Urinary bladder (tissue), 3 donors: ENCODE measurements at regions not wholly inside any gene's neighbourhood (a gene's known extent, or its start where the extent isn't known, plus 50 kb on each side); places are given as distances from the start of the nearest gene placed in this dataset.

ENCODE experiments used
- DNase-seq: peaks from one replicate; pipeline ENCODE4 v3.0.0-alpha.2; 2015; ENCODE audit errors: extremely low spot score
- H3K27ac ChIP-seq: one replicate; pipeline ENCODE4 v1.5.1; 2013; ENCODE audit warnings: low read depth, mild to moderate bottlenecking, moderate library complexity
- H3K36me3 ChIP-seq: one replicate; pipeline ENCODE4 v1.6.1; 2013; ENCODE audit warnings: mild to moderate bottlenecking, moderate library complexity; ENCODE audit not compliant: insufficient read depth
- H3K4me1 ChIP-seq: one replicate; pipeline ENCODE4 v1.6.1; 2013; ENCODE audit warnings: mild to moderate bottlenecking, moderate library complexity; ENCODE audit not compliant: insufficient read depth
- H3K4me3 ChIP-seq: one replicate; pipeline ENCODE4 v1.5.1; 2013; ENCODE audit warnings: low read depth, low read length
- whole genome bisulfite sequencing: extraction: QIAGEN DNeasy Blood & Tissue Kit; methylation state at CpG from one replicate; pipeline ENCODE4 v1.1.7; 2013; 5-methylcytosine and 5-hydroxymethylcytosine counted together
- donor health status: healthy with polysubstance abuse.
- donor health status: healthy.

DNA sequence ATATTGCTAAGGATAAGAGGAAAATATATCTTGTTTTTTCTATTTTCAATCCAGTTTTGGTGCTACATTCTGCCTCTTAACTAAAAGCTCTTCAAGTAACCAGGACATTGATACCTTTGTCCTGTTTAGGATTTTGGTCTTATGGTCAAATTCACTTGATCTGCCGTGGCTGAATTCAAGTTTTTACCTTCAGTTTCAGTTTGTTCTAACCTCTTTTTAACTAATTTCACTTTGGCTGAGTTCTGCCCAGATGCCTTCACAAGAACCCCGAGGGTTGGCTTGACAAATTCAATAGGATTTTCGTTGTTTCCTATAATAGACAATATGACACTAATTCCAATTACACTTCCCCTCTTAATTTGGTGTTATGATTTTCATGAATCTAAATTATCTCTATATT, 84.5 kb upstream of the C1orf21 start:
- DNase-seq, result no peak
- Histone ChIP-seq H3K4me1 (peaks cover 2% of the 10 kb centered on the region), H3K4me3 (no peak overlapping the region), H3K27ac (no peak overlapping the region), H3K36me3 (no peaks in the 10 kb centered on the region)
- 93% methylated on average over 3 of the region's 3 CpGs for WGBS

DNA sequence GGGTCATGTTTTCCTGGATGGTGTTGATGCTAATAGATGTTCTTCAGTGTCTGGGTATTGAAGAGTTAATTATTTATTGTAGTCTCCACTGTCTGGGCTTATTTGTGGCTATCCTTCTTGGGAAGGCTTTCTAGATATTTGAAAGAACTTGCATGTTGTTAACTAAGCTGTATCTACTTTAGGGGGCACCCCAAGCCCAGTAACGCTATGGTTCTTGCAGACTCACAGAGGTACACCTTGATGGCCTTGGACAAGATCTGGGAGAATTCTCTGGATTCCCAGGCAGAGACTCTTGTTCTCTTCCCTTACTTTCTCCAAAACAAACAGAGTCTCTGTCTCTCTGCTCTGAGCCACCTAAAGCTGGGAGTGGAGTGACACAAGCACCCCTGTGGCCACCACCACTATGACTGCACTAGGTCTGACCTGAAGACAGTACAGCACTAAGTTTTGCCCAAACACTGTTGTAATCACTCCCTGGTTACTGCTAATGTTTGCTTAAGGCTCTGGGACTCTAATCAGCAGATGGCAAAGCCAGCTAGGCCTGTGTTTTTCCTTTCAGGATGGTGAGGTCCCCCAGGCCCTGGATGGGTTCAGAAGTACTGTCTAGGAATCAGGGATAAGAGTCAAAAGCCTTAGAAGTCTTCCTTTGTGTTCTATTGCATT, 76.5 kb upstream of the C1orf21 start:
- WGBS, result 95% methylated on average over 1 of the region's 1 CpG
- Histone ChIP-seq H3K4me1 (no peaks in the 10 kb centered on the region), H3K4me3 (no peak overlapping the region), H3K27ac (no peak overlapping the region), H3K36me3 (no peaks in the 10 kb centered on the region)
- no peak for DNase-seq

DNA sequence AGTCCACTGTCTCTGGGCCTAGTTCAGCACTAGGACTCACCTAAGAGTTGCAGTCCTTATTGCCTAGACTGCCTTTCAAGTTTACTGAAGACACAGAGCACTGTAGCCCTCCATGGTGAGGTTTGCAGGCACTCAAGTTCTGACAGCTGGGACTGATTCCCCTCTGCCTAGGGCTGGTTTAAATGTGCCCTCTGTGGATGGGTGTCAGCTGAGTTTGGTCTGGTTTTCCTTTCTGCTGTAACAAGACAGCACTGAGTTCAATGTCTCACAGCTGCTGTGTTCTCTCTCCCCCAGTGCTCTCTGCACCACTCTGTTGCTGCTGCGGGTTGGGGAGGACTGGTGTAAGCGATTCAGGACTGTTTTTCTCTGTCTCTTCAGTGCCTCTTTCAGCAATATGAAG, 75.2 kb upstream of the C1orf21 start:
- H3K4me3 ChIP-seq, result no peak overlapping the region
- H3K36me3 ChIP-seq, result no peaks in the 10 kb centered on the region
- no peak for DNase-seq
- no peaks in the 10 kb centered on the region for H3K4me1 ChIP-seq
- 98% methylated on average over 2 of the region's 2 CpGs for WGBS
- H3K27ac ChIP-seq, result no peak overlapping the region

DNA sequence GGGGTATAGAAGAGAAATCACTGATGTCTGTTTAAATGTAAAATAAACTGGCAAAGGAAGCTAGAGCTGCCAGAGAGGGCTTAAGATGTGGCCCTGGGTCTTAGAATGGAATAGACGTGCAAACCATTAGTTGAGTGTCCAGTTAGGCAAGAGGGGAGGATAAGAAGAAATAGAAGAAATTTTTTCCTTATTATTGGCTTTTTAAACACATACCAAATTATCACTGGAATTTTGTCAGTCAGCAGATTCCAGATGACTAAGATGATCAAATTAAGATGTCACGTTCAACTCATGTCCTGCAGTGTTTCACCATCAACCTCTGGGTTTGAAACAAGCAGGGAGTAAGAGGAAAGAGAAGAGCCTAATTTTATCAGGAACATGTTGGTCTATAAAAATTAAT, 71.6 kb upstream of the C1orf21 start:
- 81% methylated on average over 2 of the region's 2 CpGs for WGBS
- Histone ChIP-seq H3K36me3 (no peaks in the 10 kb centered on the region), H3K4me3 (no peak overlapping the region), H3K27ac (no peak overlapping the region), H3K4me1 (no peaks in the 10 kb centered on the region)
- no peak for DNase-seq

DNA sequence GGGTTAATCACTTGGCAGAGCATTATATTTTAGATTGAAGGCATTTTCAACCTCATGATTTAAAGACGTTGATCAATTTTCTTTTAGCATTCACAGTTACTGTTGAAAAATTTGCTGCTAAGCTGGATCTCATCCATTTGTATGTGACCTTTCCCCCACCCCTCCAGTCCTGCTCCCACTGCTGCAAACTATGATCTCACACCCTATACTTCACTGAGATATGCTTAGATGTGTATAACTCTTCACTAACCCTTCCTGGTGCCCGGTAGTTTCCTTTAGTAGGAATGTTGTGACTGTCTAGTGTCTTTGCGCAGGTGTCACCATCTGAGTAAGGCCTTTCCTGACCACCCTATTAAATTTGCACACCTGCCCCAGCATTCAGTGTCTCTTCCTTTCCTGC, 67.0 kb upstream of the C1orf21 start:
- Histone ChIP-seq H3K4me3 (no peak overlapping the region), H3K4me1 (no peaks in the 10 kb centered on the region), H3K27ac (no peak overlapping the region), H3K36me3 (no peaks in the 10 kb centered on the region)
- no peak for DNase-seq
- WGBS, result 85% methylated on average over 3 of the region's 3 CpGs

DNA sequence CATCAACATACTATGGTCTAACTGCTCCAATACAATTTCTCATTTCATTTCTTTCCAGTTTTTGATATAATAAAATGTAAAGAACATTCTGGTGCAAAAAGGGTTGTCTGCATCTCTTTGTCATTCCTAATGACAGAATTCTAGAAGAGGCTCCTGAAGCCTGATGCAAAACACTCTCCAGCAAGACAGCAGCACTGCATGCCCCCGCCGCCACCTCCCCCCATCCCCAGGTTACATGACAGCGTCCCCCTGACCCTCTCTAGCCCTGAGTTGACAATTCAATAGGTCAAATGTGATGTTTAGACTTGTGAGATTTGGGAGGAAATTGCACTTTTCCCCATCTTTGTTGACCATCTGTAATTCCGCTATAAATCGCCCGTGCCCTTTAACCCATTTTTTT, 64.6 kb upstream of the C1orf21 start:
- 86% methylated on average over 6 of the region's 6 CpGs for WGBS
- Histone ChIP-seq H3K36me3 (no peaks in the 10 kb centered on the region), H3K4me3 (no peak overlapping the region), H3K4me1 (no peaks in the 10 kb centered on the region), H3K27ac (no peak overlapping the region)
- no peak for DNase-seq

DNA sequence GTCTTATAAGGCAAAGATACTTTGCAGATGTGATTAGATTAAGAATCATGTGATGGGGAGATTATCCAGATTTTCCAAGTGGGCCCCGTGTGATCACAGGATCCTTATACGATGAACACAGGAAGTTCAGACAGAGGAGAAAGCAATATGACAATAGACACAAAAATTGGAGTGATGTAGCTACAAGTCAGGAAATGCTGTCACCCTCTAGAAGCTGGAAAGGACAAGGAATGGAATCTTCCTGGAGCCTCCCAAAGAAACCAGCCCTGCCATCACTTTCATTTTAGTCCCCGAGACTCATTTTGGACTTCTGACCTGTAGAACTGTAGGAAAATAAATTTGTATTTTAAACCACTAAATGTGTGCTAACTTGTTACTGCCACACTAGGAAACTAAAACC, 61.9 kb upstream of the C1orf21 start:
- no peak for DNase-seq
- WGBS, result 74% methylated on average over 3 of the region's 3 CpGs
- H3K36me3 ChIP-seq, result no peaks in the 10 kb centered on the region
- H3K27ac ChIP-seq, result no peak overlapping the region
- H3K4me3 ChIP-seq, result no peak overlapping the region
- no peaks in the 10 kb centered on the region for H3K4me1 ChIP-seq

DNA sequence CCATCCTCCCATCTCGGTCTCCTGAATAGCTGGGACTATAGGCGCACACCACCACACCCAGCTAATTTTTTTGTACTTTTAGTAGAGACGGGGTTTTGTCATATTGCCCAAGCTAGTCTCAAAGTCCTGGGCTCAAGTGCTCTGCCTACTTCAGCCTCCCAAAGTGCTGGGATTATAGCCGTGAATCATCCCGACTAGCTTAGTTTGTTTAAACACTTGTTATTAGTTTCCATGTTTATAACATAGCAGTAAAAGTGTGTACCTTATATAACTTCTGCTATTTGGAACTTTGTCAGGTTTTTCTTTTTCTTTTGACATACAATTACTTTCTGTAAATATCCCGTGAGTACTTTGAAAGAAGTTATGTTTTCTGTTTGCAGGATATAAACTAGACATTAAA, 60.6 kb upstream of the C1orf21 start:
- WGBS, result 44% methylated on average over 6 of the region's 6 CpGs
- no peak for DNase-seq
- Histone ChIP-seq H3K4me3 (no peak overlapping the region), H3K4me1 (no peaks in the 10 kb centered on the region), H3K36me3 (no peaks in the 10 kb centered on the region), H3K27ac (no peak overlapping the region)

DNA sequence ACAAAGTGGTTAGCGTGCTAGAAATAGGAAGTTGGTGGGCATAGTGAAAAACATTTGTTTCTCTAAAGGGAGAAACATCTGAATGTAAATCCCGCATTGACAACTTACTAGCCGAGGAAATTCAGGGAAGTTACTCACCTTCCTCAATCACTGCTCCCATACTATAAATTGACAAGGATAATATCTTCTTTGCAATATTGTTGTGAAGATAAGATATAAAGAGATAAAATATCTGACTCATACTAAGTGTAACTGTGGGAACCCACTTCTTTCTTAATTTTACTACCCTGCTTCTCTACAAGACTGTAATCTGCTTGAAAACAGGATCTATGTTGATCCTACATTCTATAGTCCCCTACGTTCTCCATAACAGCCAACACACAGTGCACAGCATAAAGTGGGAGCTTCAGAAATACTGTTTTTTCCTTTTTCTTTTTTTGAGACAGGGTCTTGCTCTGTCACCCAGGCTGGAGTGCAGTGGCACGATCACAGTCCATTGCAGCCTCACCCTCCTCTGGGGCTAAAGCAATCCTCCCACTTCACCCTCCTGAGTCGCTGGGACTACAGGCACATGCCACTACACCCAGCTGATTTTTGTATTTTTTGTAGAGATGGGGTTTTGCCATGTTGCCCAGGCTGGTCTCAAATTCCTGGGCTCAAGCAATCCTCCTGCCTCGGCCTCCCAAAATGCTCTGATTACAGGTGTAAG, 57.4 kb upstream of the C1orf21 start:
- Histone ChIP-seq H3K4me1 (no peaks in the 10 kb centered on the region), H3K4me3 (no peak overlapping the region), H3K36me3 (no peaks in the 10 kb centered on the region), H3K27ac (no peak overlapping the region)
- 90% methylated on average over 7 of the region's 7 CpGs for WGBS
- no peak for DNase-seq

DNA sequence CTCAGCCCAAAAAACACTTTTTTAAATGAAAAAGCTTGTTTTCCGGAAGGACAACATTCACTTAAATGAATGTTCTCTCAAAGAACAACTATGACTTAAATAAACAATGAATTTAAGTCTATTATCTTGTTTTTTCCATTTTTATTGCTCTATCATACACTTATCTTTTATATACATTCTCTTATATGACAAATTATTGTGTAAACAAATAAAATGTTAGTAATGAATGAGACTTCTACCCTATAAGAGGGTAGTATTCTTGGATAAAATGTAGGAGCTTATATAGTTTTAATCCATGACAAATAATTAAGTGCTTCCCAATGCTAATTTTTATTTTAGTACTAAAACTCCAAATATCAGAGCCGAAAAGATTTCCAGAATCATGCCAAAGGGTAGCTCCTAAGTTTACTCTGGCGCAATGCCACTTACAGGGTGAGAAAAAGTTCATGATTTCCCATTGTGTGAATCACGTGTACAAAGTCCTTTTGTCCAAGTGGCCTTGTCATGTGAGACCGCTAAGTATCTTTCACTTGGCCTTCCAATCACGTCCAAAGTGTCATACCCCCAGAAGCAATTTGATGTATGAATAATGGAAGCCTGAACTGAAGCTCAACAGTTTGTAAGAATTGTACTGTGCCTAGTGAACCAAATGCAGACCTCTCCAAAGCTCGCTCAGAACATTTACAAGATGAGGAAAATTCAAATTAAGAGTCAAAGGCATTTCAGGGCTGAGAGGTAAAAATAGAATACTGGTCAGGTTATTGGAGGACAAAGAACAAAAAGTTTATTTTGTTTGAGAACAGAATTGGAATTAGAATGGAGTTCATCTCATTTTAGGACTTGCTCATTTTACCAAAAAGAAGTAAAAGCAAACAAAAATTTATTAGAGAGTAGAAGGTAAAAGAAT, 56.6 kb upstream of the C1orf21 start:
- H3K4me3 ChIP-seq, result no peak overlapping the region
- DNase-seq, result no peak
- no peaks in the 10 kb centered on the region for H3K4me1 ChIP-seq
- H3K27ac ChIP-seq, result no peak overlapping the region
- WGBS, result 73% methylated on average over 7 of the region's 7 CpGs
- no peaks in the 10 kb centered on the region for H3K36me3 ChIP-seq

DNA sequence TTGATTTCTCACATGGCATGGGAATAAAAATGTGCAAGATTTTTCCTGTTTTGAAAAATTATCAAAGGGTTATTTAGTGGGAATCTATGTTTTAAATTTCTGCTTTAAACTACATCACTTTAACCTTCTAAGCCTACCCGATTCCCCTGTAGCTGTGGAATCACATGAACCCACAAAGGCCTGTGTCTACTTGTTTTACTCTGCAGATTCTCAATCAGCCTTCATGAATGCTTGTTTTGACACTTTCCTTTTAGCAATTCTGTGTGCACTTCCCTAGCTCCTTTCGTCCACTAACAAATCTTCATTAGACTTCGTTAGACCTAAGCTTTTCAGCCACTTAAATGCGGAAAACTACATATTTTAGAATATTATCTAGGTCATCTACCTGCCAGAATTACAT, 56.0 kb upstream of the C1orf21 start:
- Histone ChIP-seq H3K36me3 (no peaks in the 10 kb centered on the region), H3K4me1 (no peaks in the 10 kb centered on the region), H3K4me3 (no peak overlapping the region), H3K27ac (no peak overlapping the region)
- 89% methylated on average over 4 of the region's 4 CpGs for WGBS
- DNase-seq, result no peak
